Activated T-cell treated with anti-CD3 and anti-CD28 coated beads, Interleukin-2, amount 50 U/mL, for 1 hour (primary cell): ENCODE measurements at regions not wholly inside any gene's neighbourhood (a gene's known extent, or its start where the extent isn't known, plus 50 kb on each side); places are given as distances from the start of the nearest gene placed in this dataset.

ENCODE experiments used
- DNase-seq: peaks from one replicate; pipeline ENCODE4 v3.0.0-alpha.2; 2020

GRCh38 chr22:25368271-25368670 lies 148.8 kb downstream of the CRYBB2 start:
- no peak for DNase-seq

DNA sequence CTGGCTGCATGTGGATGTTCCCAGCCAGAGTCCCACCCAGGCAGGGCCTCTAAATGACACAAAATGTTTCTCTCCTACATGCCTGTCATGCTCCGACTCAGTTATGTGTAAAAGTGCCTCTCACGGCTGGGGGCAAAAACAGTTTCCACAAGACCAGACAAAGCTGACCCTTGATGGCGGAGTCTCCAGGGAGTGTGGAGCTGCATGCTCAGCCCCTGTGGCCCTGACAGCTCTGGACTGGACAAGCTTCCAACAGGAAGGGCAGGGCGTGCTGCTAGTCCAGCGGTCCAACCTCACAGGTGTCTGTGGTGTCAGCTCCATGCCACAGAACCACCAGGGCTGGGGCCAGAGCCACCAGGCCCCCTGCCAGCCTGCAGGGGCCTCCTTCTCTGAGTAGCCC lies 149.6 kb downstream of the CRYBB2 start:
- no peak for DNase-seq

DNA sequence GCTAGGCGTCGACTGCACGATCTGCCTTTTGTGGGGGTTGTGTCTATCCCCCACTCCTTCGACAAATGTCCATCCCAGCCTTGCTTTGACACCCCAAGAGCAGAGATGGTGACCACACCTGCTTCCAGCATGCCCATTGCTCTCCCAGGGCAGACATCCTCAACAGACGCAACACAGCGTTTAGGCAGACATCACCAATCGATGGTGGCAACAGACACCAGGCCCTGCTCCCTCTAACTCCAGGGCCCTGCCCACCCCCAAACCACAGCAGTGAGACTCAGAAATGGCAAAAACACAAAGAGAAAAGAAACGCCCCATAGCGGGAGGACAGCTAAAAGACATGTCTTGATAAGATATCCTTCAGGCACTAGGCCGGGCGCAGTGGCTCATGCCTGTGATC lies 150.9 kb downstream of the CRYBB2 start:
- no peak for DNase-seq

DNA sequence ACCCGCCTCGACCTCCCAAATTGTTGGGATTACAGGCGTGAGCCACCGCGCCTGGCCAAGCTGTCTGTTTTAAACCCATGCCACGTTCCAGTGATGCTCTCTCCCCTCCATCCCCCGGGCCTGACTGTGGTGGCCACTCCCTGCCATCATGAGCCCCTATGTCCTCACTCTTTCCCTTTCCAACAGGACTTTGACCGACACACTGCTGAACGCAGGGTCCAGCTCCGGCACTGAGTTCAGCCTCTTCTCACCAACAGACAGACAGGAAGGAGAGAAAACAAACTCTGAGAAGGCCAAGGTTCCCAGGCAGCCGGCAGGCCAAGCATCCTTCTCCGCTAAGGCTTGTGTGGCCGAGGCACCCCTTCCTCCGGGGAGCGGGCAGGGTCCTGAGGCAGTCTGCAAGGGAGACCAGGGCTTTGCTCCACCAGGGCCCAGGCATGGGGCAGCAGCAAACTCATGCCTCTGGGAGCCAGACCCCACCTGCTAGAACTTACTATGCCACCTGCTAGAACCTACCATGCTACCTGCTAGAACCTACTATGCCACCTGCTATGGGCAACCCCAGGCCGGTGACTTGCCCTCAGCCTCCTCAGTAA lies 152.7 kb downstream of the CRYBB2 start:
- DNase-seq, result no peak

- no peak for DNase-seq
Measured at GRCh38 chr22:25373961-25374360, 154.5 kb downstream of the CRYBB2 start.

DNA sequence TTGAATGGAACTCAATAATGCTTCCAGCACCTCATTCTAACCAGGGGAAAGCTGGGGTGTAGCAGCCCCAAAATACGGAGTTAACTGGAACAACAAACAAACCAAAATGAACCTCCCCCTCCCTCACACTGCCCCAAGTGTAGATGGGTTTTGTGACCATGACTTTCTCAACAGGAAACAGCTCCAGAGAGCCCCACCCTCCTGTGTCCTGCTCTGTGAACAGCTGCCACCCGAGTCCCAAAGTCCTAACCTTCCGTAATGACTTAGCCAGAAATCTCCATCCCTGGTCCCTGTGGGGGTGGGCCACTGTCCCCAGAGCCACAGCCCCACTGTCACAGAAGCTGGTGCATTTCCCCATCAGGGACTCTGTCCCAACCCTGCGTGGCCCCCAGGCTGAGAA lies 155.4 kb downstream of the CRYBB2 start:
- DNase-seq, result no peak

DNA sequence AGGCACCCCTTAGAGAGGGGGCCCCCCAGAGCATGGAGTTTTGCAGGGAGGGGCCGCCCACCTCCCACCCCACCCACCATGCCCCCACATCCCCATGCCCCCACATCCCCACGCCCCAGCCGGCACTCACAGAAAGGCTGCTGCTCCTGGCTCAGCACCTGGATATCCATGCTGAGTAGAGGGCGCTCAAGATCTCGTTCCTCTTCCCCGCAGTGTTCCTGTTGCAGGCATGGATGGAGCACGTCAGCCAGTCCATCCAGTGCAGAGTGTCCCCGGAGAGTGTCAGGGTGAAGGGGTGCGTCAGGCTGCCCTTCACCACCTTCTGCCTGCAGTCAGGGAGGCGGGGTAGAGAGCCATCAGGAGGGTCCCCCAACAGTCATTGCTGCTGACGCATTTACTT lies 156.2 kb downstream of the CRYBB2 start:
- no peak for DNase-seq

DNA sequence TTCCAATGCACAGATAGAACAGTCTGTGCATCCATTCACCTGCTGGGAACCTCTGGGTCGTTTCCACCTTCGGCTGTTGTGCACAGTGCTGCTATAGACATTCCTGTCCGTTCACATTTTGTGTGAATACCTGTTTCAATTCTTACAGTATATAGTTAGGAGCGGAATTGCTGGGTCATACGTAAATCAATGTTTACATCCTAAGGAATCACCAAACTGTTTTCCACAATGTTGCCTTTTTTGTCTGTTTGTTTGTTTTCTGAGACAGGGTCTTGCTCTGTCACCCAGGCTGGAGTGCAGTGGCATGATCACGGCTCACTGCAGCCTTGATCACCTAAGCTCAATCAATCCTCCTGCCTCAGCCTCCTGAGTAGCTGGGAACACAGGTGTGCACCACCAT lies 158.3 kb downstream of the CRYBB2 start:
- no peak for DNase-seq

DNA sequence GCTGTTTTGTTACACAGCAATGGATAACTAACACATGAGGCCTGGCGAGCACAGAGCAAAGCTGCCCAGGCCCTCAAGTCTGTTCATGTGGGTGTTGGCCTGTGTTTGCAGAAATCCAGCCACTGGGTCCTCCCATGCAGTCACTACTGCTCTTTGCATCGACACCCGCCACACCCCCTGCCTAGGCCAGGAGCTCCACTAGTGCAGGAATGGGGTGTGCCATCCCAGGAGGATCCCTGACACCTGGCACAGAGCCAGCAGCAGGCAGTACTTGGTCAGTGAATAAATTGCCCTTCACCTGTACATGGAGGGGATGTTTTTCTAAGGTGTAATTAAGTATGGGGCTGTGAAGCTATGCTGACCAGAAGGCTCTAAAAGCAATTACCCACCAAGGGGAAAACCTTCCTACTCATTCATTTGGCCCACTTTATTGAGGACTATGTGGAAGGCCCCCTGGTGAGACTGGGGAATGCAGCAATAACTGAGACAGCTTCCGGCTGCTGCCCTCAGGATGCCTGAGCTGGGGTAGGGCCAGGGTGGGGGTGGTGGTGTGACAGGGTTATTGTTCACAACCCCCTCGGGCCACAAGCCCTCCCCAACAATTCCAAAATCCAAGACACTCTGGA lies 160.8 kb downstream of the CRYBB2 start:
- no peak for DNase-seq

GRCh38 chr22:25382762-25383161 lies 163.3 kb downstream of the CRYBB2 start:
- DNase-seq, result no peak

GRCh38 chr22:25383278-25383820 lies 163.9 kb downstream of the CRYBB2 start:
- no peak for DNase-seq

DNA sequence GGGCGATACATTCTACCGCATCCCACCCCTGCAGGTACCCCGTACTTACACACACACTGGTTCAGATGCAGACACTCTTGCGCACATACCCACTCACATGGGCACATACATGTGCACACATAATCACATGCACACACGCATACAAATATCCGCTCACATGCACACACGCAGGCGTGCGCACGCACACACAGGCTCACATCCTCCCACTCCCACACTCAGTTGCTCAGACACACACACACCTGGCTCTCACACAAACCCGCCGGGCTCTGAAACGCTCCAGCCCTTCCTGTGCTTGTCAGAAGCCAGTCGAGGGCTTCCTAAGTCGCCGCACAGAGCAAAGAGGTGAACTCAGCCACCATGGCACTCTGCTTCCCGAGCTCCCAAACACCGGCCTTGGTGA lies 164.5 kb downstream of the CRYBB2 start:
- DNase-seq, result no peak

DNA sequence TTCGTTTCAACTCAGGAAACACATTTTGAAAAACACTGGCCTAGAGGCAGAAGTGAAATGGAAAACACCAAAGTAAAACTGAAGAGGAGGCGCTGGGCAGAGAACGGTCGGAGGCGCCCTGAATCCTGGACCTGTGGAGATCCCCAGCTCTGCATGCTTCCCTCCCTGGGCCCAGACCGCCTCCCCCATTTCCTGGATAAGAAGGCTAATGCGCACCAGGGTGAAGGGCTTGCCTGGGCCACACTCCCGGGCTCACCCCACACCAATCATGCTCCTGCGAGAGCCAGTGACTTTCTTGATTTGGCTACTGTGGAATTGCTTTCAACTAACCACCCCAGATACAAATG lies 167.1 kb downstream of the CRYBB2 start:
- no peak for DNase-seq

- DNase-seq, result no peak
Measured at GRCh38 chr22:25388415-25388814, 169.0 kb downstream of the CRYBB2 start.

DNA sequence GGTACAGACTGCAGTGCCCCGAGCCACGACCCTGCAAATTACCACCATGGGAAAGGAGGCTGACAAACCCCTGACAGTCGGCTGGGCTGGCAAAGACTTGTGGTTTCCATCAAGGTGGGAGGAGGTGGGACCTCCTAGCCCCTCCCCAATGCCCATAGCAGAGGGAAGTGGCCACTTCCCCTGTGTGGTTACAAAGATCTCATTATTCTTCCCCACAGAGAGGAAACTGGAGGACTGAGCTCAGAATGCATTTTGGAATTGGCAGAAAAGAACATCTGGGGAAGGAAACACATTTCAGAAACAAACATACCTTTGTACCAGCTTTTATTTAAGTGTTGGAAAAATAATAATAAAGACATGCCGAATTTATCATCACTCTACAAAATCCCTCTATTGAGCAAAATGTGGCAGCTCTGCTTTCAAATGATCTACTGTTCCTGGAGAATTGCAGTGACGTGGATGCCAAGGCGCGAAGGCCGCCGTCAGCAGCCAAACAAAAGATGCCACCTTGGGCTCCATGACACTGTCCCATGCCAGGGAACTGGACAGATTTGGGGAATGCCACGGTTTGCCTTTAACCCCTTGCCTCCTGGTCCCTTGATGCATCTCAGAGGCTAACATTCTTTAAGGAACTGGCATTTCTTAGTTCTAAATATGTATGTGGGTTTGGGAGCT lies 169.6 kb downstream of the CRYBB2 start:
- no peak for DNase-seq

DNA sequence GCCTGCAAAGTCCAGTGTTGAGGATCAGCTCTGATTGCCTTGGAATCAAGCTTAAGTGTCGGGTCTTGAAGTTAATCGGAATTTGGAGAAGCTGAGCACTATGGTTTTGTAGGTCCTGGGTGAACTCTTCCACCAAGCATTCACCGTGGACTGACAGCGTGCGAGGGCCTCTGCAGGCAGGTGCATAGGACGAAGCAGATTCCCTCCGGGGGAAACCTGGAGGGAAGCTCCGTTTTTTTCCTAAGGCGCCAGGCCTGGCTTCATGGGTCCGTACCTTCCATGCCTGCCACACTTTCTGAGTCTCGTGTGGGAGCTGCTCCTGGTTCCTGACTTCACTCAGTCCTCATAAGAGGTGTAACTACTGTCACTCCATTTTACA lies 170.1 kb downstream of the CRYBB2 start:
- no peak for DNase-seq

- DNase-seq, result no peak
Measured at GRCh38 chr22:25390297-25391240, 171.1 kb downstream of the CRYBB2 start.

DNA sequence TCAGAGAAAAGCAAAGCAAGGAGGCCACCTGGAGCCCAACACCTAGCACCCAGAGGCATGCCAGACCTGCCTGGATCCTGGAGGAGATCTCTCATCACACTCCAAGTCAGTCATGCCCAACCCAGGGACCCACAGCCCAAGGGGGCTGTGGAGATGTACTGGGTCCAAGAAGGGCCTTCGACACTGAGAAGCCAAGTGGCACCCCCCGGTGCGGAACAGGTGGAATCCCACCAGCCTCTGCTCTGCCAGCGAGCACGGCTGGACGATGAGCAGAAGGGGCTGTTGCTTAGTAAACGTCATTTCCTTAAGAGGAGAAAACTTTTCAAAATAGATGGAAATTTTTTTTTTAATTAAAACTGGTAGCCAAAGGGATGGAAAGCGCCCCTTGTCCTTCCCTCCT lies 171.9 kb upstream of the GRK3 start:
- no peak for DNase-seq

DNA sequence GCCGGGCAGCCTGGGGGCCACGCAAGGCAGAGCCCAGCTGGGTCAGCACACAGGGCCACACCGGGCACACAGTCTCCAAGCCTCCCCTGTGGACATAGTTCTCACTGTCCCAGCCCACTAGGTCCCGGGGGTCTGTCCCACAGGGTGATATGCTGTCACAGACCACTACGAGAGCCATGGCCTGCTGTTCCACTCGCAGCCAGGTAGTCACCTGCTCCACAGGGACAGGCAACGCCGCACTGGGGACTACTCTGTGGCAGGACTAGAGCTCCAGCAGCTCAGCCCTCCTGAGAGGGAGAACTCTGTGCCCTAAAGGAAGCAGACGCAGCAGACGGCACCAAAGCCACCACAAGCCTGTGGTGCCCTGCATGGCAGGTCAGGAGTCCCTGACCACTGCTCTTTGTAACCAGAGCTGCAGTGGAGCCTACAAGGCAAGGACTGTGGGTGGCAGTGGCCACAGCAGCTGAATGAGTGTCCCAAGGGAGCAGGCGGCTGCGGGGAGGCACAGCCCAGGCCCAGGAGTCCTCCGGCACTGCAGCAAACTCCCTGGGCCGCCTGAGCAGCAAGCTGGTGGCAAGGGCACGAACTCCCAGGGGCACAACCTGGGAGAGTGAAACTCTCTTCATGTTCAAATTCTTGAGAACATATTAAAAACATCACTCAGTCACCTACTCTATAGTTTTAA lies 171.2 kb upstream of the GRK3 start:
- DNase-seq, result no peak

DNA sequence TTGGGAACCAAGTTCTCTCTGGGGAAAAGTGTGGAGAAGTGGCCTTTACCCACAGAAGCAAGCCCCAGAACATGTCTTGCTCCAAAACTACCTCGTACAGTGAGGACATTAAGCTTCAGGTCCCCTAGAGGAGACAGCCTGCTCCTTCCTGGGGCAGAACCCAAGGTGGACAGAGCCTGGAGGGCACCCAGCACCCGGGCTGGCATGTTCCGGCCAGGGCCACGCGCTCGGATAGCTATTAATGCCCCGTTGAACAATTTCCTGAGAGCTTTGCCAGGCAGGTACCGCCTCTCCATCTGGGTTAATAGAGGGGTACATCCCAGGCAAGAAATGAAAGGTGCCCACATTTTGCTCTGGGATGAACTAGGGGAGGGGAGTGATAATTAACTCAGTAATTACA lies 169.0 kb upstream of the GRK3 start:
- DNase-seq, result no peak

DNA sequence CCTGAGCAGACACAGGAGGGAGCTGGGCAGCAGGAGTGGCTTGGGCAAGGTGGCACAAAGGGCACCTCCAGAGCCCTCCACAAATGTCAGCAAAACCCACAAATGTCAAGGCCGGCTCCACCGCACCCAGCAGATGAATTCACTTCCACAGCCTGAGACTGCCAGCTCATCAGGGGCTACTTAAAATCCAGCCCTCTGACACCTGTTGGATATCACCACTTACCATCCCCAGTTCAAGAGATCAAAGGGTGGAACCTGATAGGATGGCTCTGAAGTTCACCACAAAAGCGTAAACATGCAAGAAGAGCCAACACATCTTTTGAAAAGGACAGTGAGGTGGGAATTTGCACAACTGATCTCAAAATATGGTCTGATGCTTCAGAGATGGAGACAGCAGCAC lies 168.6 kb upstream of the GRK3 start:
- DNase-seq, result no peak

- DNase-seq, result no peak
Measured at GRCh38 chr22:25396615-25397200, 167.8 kb upstream of the GRK3 start.
